H9 (cell line): ENCODE measurements at regions not wholly inside any gene's neighbourhood (a gene's known extent, or its start where the extent isn't known, plus 50 kb on each side); places are given as distances from the start of the nearest gene placed in this dataset.

Experiments used
- DNase-seq: peaks from one replicate; pipeline ENCODE4 v3.0.0-alpha.2; 2017
- H2AFZ ChIP-seq: one replicate; pipeline ENCODE4 v1.6.1; 2013; ENCODE audit warnings: mild to moderate bottlenecking, low read length, control low read depth, moderate library complexity
- H2AK5ac ChIP-seq: 2 replicates; pipeline ENCODE4 v1.6.1; 2013; ENCODE audit warnings: low read length, control low read depth, mixed read lengths; ENCODE audit not compliant: insufficient read length
- H2BK120ac ChIP-seq: one replicate; pipeline ENCODE4 v1.6.1; 2013; ENCODE audit warnings: low read depth, mild to moderate bottlenecking, low read length, control low read depth, inconsistent platforms; ENCODE audit not compliant: poor library complexity, severe bottlenecking
- H2BK12ac ChIP-seq: 2 replicates; pipeline ENCODE4 v1.6.1; 2013; ENCODE audit warnings: low read length, control low read depth, mixed read lengths, low read depth; ENCODE audit not compliant: insufficient read length
- H2BK15ac ChIP-seq: 2 replicates; pipeline ENCODE4 v1.6.1; 2013; ENCODE audit warnings: low read depth, low read length, control low read depth
- H2BK20ac ChIP-seq: one replicate; pipeline ENCODE4 v1.6.1; 2013; ENCODE audit warnings: low read depth, mild to moderate bottlenecking, low read length, control low read depth, inconsistent platforms; ENCODE audit not compliant: poor library complexity, severe bottlenecking
- H2BK5ac ChIP-seq: 2 replicates; pipeline ENCODE4 v1.6.1; 2013; ENCODE audit warnings: low read length, control low read depth, mixed read lengths; ENCODE audit not compliant: insufficient read length
- H3K14ac ChIP-seq: 2 replicates; pipeline ENCODE4 v1.6.1; 2013; ENCODE audit warnings: low read length, control low read depth; ENCODE audit not compliant: insufficient read depth
- H3K18ac ChIP-seq: 2 replicates; pipeline ENCODE4 v1.6.1; 2013; ENCODE audit warnings: low read depth, mild to moderate bottlenecking, mixed read lengths, low read length, control low read depth; ENCODE audit not compliant: insufficient read length
- H3K23ac ChIP-seq: 2 replicates; pipeline ENCODE4 v1.6.1; 2013; ENCODE audit warnings: low read length, control low read depth, mixed read lengths, low read depth; ENCODE audit not compliant: insufficient read length
- H3K23me2 ChIP-seq: 2 replicates; pipeline ENCODE4 v1.6.1; 2013; ENCODE audit warnings: low read depth, mild to moderate bottlenecking, mixed read lengths, low read length, control low read depth; ENCODE audit not compliant: insufficient read length, poor library complexity, severe bottlenecking
- H3K27ac ChIP-seq: 2 replicates; pipeline ENCODE4 v1.5.1; 2013; ENCODE audit warnings: low read length, control low read depth, mixed read lengths, low read depth; ENCODE audit not compliant: insufficient read length
- H3K27me3 ChIP-seq: 2 replicates; pipeline ENCODE4 v1.6.1; 2013; ENCODE audit warnings: low read length, control low read depth, inconsistent platforms; ENCODE audit not compliant: insufficient read depth
- H3K4ac ChIP-seq: 2 replicates; pipeline ENCODE4 v1.6.1; 2013; ENCODE audit warnings: low read depth, mild to moderate bottlenecking, control low read depth, inconsistent platforms, low read length, moderate library complexity
- H3K4me1 ChIP-seq: 2 replicates; pipeline ENCODE4 v1.6.1; 2013; ENCODE audit warnings: low read length, control low read depth, inconsistent platforms; ENCODE audit not compliant: insufficient read depth
- H3K4me2 ChIP-seq: 2 replicates; pipeline ENCODE4 v1.6.1; 2013; ENCODE audit warnings: low read length, control low read depth, mixed read lengths; ENCODE audit not compliant: insufficient read length, insufficient read depth
- H3K56ac ChIP-seq: 2 replicates; pipeline ENCODE4 v1.6.1; 2013; ENCODE audit warnings: low read depth, mild to moderate bottlenecking, mixed read lengths, low read length, control low read depth; ENCODE audit not compliant: insufficient read length
- H3K79me1 ChIP-seq: 2 replicates; pipeline ENCODE4 v1.6.1; 2013; ENCODE audit warnings: low read depth, mild to moderate bottlenecking, moderate library complexity, low read length, control low read depth, inconsistent platforms; ENCODE audit not compliant: insufficient read depth, poor library complexity, severe bottlenecking
- H3K79me2 ChIP-seq: 2 replicates; pipeline ENCODE4 v1.6.1; 2013; ENCODE audit warnings: low read length, control low read depth, inconsistent platforms; ENCODE audit not compliant: insufficient read depth
- H3K9ac ChIP-seq: 2 replicates; pipeline ENCODE4 v1.6.1; 2013; ENCODE audit warnings: low read length, control low read depth, mixed read lengths; ENCODE audit not compliant: insufficient read length; ENCODE audit errors: extremely low read depth
- H3K9me3 ChIP-seq: one replicate; pipeline ENCODE4 v1.6.1; 2013; ENCODE audit warnings: low read depth, low read length, inconsistent platforms; ENCODE audit not compliant: control insufficient read depth
- H3T11ph ChIP-seq: one replicate; pipeline ENCODE4 v1.6.1; 2013; ENCODE audit warnings: mild to moderate bottlenecking, low read length, control low read depth, inconsistent platforms
- H4K20me1 ChIP-seq: one replicate; pipeline ENCODE4 v1.6.1; 2013; ENCODE audit not compliant: control insufficient read depth, insufficient read length, insufficient read depth
- H4K5ac ChIP-seq: 2 replicates; pipeline ENCODE4 v1.6.1; 2013; ENCODE audit warnings: low read depth, mild to moderate bottlenecking, mixed read lengths, low read length, control low read depth; ENCODE audit not compliant: insufficient read length
- H4K8ac ChIP-seq: replicated peaks from 2 replicates; pipeline ENCODE4 v1.6.1; 2013; ENCODE audit warnings: low read length, control low read depth, mixed read lengths, low read depth; ENCODE audit not compliant: insufficient read length
- H4K91ac ChIP-seq: 2 replicates; pipeline ENCODE4 v1.6.1; 2013; ENCODE audit warnings: low read depth, mild to moderate bottlenecking, moderate library complexity, mixed read lengths, low read length, control low read depth; ENCODE audit not compliant: insufficient read length
- H3K27ac Mint-ChIP-seq, 3 experiments: 2 replicates in 2 of 3; 3 replicates in 1 of 3; pipeline ENCODE4 v1.8.0; 2020 to 2021; ENCODE audit warnings: mixed read lengths in 3 of 3, mild to moderate bottlenecking in 1 of 3, moderate library complexity in 1 of 3
- H3K27me3 Mint-ChIP-seq: 2 replicates; pipeline ENCODE4 v1.8.0; 2021; ENCODE audit warnings: low read depth, mild to moderate bottlenecking, moderate library complexity, mixed read lengths
- H3K36me3 Mint-ChIP-seq, 3 experiments: 2 replicates in 2 of 3; 3 replicates in 1 of 3; pipeline ENCODE4 v1.8.0; 2020 to 2021; ENCODE audit warnings: low read depth in 3 of 3, mixed read lengths in 3 of 3; ENCODE audit not compliant: insufficient read depth in 1 of 3
- H3K4me1 Mint-ChIP-seq, 2 experiments: 2 replicates each; pipeline ENCODE4 v1.8.0; 2020; ENCODE audit warnings: mixed read lengths in 2 of 2
- H3K4me3 Mint-ChIP-seq, 2 experiments: 2 replicates in 1 of 2; 3 replicates in 1 of 2; pipeline ENCODE4 v1.8.0; 2020 to 2021; ENCODE audit warnings: mild to moderate bottlenecking in 2 of 2, mixed read lengths in 2 of 2, moderate library complexity in 1 of 2
- H3K9me3 Mint-ChIP-seq, 2 experiments: 2 replicates in 1 of 2; 3 replicates in 1 of 2; pipeline ENCODE4 v1.8.0; 2020; ENCODE audit warnings: mild to moderate bottlenecking in 2 of 2, mixed read lengths in 2 of 2, moderate library complexity in 1 of 2
- CTCF ChIP-seq: fragments of 200-600 bp; sonication (generic); conservative IDR thresholded peaks from 3 replicates; pipeline ENCODE4 v1.8.0; 2021; ENCODE audit warnings: antibody characterized with exemption, mild to moderate bottlenecking
- WGBS: extraction: QIAGEN DNeasy Blood & Tissue Kit; methylation state at CpG from one replicate; pipeline ENCODE4 v1.1.7; 2013; ENCODE audit warnings: missing lambda C conversion rate, low lambda C conversion rate, mixed read lengths; ENCODE audit not compliant: insufficient read length; ENCODE audit errors: extremely low coverage; 5-methylcytosine and 5-hydroxymethylcytosine counted together

- no peak overlapping the region for H2BK5ac ChIP-seq
- no peak for DNase-seq
- no peak overlapping the region for H3K4me2 ChIP-seq
- H3K9me3 ChIP-seq = no peaks in the 10 kb centered on the region
- Mint-ChIP-seq H3K36me3 (no peaks in the 10 kb centered on the region), H3K9me3 (no peaks in the 10 kb centered on the region; a peak in 1 of 5 replicates), H3K27ac (no peak overlapping the region), H3K4me1 (no peaks in the 10 kb centered on the region), H3K27me3 (no peaks in the 10 kb centered on the region), H3K4me3 (no peak overlapping the region)
- H2AK5ac ChIP-seq = no peak overlapping the region
- no peaks in the 10 kb centered on the region for H3K79me2 ChIP-seq
- H3K18ac ChIP-seq = no peak overlapping the region
- H2BK12ac ChIP-seq = no peak overlapping the region
- H3K23me2 ChIP-seq = no peaks in the 10 kb centered on the region
- no peak overlapping the region for H2BK15ac ChIP-seq
- no peak overlapping the region for H2AFZ ChIP-seq
- no peak overlapping the region for H4K5ac ChIP-seq
- no peaks in the 10 kb centered on the region for H4K20me1 ChIP-seq
- H2BK120ac ChIP-seq = no peak overlapping the region
- H3T11ph ChIP-seq = no peak overlapping the region
- TF ChIP-seq CTCF = no peak
- no peak overlapping the region for H3K23ac ChIP-seq
- no peak overlapping the region for H3K4ac ChIP-seq
- H3K4me1 ChIP-seq = no peaks in the 10 kb centered on the region
- no peak overlapping the region for H3K9ac ChIP-seq
- no peak overlapping the region for H3K56ac ChIP-seq
- no peak overlapping the region for H2BK20ac ChIP-seq
- H4K8ac ChIP-seq = no peak overlapping the region
- no peak overlapping the region for H3K27ac ChIP-seq
- H4K91ac ChIP-seq = no peak overlapping the region
- no peak overlapping the region for H3K14ac ChIP-seq
- no peaks in the 10 kb centered on the region for H3K79me1 ChIP-seq
- H3K27me3 ChIP-seq = no peaks in the 10 kb centered on the region
- WGBS = no CpG with 5 or more reads among the region's 4 CpGs
Measured at GRCh38 chr17:52536489-52536888, 378.0 kb upstream of the CA10 start.
